ENCODE measurements at regions not wholly inside any gene's neighbourhood (a gene's known extent, or its start where the extent isn't known, plus 50 kb on each side); places are given as distances from the start of the nearest gene placed in this dataset.

GRCh38 chr13:72368031-72368430, 359.4 kb downstream of the MZT1 start:
- Histone ChIP-seq H3K27ac (ENCODE audit: low read length) (no peak overlapping the region), H3K4me2 (ENCODE audit: low read depth, low read length) (no peak overlapping the region), H3K79me2 (ENCODE audit: low read length) (no peaks in the 10 kb centered on the region), H3K4me1 (ENCODE audit: low read length) (no peaks in the 10 kb centered on the region), H3K9ac (ENCODE audit: low read length) (no peak overlapping the region), H3K36me3 (replicated peaks; ENCODE audit: insufficient read depth, low read length) (no peaks in the 10 kb centered on the region), H3K4me3 (ENCODE audit: low read length) (no peak overlapping the region), H4K20me1 (ENCODE audit: insufficient read depth, low read length) (no peaks in the 10 kb centered on the region), H3K9me3 (replicated peaks; ENCODE audit: insufficient read depth, low read length) (no peaks in the 10 kb centered on the region), H3K9me2 (replicated peaks; ENCODE audit: insufficient read depth, low read length) (no peaks in the 10 kb centered on the region), H3K27me3 (replicated peaks; ENCODE audit: insufficient read depth, low read length) (no peaks in the 10 kb centered on the region), H2AFZ (ENCODE audit: low read length) (no peak overlapping the region), H3F3A (ENCODE audit: insufficient read depth, low read length) (no peaks in the 10 kb centered on the region)
- TF ChIP-seq EZH2 (optimal IDR thresholded peaks at IDR 0.05; ENCODE audit: low read depth, low read length) (no peak), EZH2phosphoT487 (IDR thresholded peaks at IDR 0.05; ENCODE audit: low read length) (no peak), CTCF (IDR thresholded peaks at IDR 0.05; ENCODE audit: low read length) (no peak)
- DNase-seq, result no peak

- Histone ChIP-seq H3K4me3 (ENCODE audit: low read length) (no peak overlapping the region), H2AFZ (ENCODE audit: low read length) (no peak overlapping the region), H3K27me3 (replicated peaks; ENCODE audit: insufficient read depth, low read length) (no peaks in the 10 kb centered on the region), H3K4me1 (ENCODE audit: low read length) (no peaks in the 10 kb centered on the region), H3K9ac (ENCODE audit: low read length) (no peak overlapping the region), H3K9me2 (replicated peaks; ENCODE audit: insufficient read depth, low read length) (no peaks in the 10 kb centered on the region), H3F3A (ENCODE audit: insufficient read depth, low read length) (no peaks in the 10 kb centered on the region), H3K36me3 (replicated peaks; ENCODE audit: insufficient read depth, low read length) (no peaks in the 10 kb centered on the region), H4K20me1 (ENCODE audit: insufficient read depth, low read length) (no peaks in the 10 kb centered on the region), H3K4me2 (ENCODE audit: low read depth, low read length) (no peak overlapping the region), H3K79me2 (ENCODE audit: low read length) (no peaks in the 10 kb centered on the region), H3K27ac (ENCODE audit: low read length) (no peak overlapping the region), H3K9me3 (replicated peaks; ENCODE audit: insufficient read depth, low read length) (no peaks in the 10 kb centered on the region)
- TF ChIP-seq EZH2 (optimal IDR thresholded peaks at IDR 0.05; ENCODE audit: low read depth, low read length), result no peak
- no peak for TF ChIP-seq CTCF (IDR thresholded peaks at IDR 0.05; ENCODE audit: low read length)
- no peak for TF ChIP-seq EZH2phosphoT487 (IDR thresholded peaks at IDR 0.05; ENCODE audit: low read length)
- no peak for DNase-seq
Observed at GRCh38 chr13:72346716-72347115, 380.7 kb downstream of the MZT1 start.

GRCh38 chr13:72342364-72342763, 385.1 kb downstream of the MZT1 start:
- H2AFZ ChIP-seq (ENCODE audit: low read length), result no peak overlapping the region
- no peaks in the 10 kb centered on the region for H3K36me3 ChIP-seq (replicated peaks; ENCODE audit: insufficient read depth, low read length)
- no peaks in the 10 kb centered on the region for H3K79me2 ChIP-seq (ENCODE audit: low read length)
- H4K20me1 ChIP-seq (ENCODE audit: insufficient read depth, low read length), result no peaks in the 10 kb centered on the region
- H3K27ac ChIP-seq (ENCODE audit: low read length), result no peak overlapping the region
- H3K9me3 ChIP-seq (replicated peaks; ENCODE audit: insufficient read depth, low read length), result no peaks in the 10 kb centered on the region
- H3K9ac ChIP-seq (ENCODE audit: low read length), result no peak overlapping the region
- H3F3A ChIP-seq (ENCODE audit: insufficient read depth, low read length), result no peaks in the 10 kb centered on the region
- H3K4me2 ChIP-seq (ENCODE audit: low read depth, low read length), result no peak overlapping the region
- TF ChIP-seq EZH2 (optimal IDR thresholded peaks at IDR 0.05; ENCODE audit: low read depth, low read length) (no peak), EZH2phosphoT487 (IDR thresholded peaks at IDR 0.05; ENCODE audit: low read length) (no peak), CTCF (IDR thresholded peaks at IDR 0.05; ENCODE audit: low read length) (no peak)
- DNase-seq, result no peak
- H3K4me1 ChIP-seq (ENCODE audit: low read length), result no peaks in the 10 kb centered on the region
- no peaks in the 10 kb centered on the region for H3K27me3 ChIP-seq (replicated peaks; ENCODE audit: insufficient read depth, low read length)
- H3K4me3 ChIP-seq (ENCODE audit: low read length), result no peak overlapping the region
- H3K9me2 ChIP-seq (replicated peaks; ENCODE audit: insufficient read depth, low read length), result no peaks in the 10 kb centered on the region
